AG04449 (cell line): ENCODE measurements at regions not wholly inside any gene's neighbourhood (a gene's known extent, or its start where the extent isn't known, plus 50 kb on each side); places are given as distances from the start of the nearest gene placed in this dataset.
A peak's percentile ranks its signal among the peaks of the same experiment; 100 is the strongest.

Experiments
- CTCF ChIA-PET: fragments of 350-600 bp; formaldehyde crosslinking; extraction: SDS; loops from one replicate; lab custom pipeline; 2021; ENCODE audit warnings: antibody characterized with exemption; lab: Yijun Ruan, JAX
- POLR2A ChIA-PET: fragments of 400-600, 350-600 bp; formaldehyde crosslinking; extraction: SDS; loops from one replicate; lab custom pipeline; 2020; ENCODE audit warnings: antibody characterized with exemption, inconsistent platforms; lab: Yijun Ruan, JAX
- DNase-seq: peaks from one replicate; pipeline ENCODE4 v3.0.0-alpha.2; 2010; ENCODE audit warnings: low read depth, low spot score
- H3K4me3 ChIP-seq: 2 replicates; pipeline ENCODE4 v1.5.1; 2011; ENCODE audit warnings: low read depth, mild to moderate bottlenecking, control low read depth, low read length
- TF ChIP-seq, protein P1 (sequence below): IDR thresholded peaks from one replicate; pipeline ENCODE4 v1.5.1; 2011; ENCODE audit warnings: mild to moderate bottlenecking, moderate library complexity, low read length, control low read depth, inconsistent platforms; ENCODE audit not compliant: insufficient read depth; ENCODE audit errors: missing control alignments

DNA sequence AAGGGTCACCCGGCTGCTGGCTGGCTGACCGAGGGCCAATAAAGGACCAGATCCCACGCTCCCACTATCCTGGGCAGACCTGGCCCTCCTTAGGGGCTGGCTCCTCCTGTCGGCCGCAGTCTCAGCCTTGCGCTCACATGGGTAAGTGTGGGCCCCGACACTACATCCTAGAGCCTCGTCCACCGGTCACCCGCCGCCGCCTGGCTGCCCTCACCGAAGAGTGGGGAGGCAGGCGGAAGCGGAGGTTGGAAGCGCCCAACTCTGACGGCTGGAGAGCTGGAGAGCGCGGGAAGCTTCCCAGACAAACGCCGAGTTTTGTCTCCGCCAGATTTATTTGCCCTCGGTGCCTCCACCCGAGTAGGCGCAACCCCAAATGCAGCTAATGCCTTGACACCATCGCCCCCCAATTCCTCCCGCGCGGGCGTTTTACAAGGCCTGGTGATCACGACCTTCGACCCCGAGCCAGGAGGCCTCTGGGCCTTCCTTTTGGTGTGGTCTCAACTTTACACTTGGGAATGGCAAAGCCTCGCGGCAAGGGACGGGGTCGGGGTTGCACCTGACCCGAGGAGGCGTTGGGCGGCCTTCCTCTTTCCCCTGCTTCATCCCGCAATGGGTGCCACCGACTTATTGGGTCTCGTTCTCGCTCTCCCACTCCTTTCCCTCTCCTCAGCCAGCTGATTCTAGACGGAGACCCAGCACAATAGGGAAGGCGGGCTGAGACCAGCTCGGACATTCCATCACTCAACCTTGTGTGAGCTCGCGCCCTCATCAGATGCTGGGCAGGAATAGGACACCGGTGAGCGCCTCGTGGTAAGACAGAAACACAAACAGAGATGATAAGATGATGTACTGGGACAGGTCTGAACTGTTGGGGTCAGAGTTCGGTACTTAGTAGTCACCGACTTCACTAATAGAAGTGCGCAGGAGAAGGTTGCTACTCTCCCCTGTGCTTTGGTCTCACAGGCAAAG lies 78.3 kb upstream of the ANO4 start:
- DNase-seq: no peak
- POLR2A ChIA-PET: no interaction called here
- TF ChIP-seq, protein P1, sequence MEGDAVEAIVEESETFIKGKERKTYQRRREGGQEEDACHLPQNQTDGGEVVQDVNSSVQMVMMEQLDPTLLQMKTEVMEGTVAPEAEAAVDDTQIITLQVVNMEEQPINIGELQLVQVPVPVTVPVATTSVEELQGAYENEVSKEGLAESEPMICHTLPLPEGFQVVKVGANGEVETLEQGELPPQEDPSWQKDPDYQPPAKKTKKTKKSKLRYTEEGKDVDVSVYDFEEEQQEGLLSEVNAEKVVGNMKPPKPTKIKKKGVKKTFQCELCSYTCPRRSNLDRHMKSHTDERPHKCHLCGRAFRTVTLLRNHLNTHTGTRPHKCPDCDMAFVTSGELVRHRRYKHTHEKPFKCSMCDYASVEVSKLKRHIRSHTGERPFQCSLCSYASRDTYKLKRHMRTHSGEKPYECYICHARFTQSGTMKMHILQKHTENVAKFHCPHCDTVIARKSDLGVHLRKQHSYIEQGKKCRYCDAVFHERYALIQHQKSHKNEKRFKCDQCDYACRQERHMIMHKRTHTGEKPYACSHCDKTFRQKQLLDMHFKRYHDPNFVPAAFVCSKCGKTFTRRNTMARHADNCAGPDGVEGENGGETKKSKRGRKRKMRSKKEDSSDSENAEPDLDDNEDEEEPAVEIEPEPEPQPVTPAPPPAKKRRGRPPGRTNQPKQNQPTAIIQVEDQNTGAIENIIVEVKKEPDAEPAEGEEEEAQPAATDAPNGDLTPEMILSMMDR: no peak
- CTCF ChIA-PET: interaction anchor here (1.1 to 2.1 kb wide), 3 partner anchors 15 to 44 kb away, joined by 3 to 8 read pairs (median 5); no protein-coding TSS in a partner anchor
- peak overlapping the region; percentile 46 for H3K4me3 ChIP-seq

DNA sequence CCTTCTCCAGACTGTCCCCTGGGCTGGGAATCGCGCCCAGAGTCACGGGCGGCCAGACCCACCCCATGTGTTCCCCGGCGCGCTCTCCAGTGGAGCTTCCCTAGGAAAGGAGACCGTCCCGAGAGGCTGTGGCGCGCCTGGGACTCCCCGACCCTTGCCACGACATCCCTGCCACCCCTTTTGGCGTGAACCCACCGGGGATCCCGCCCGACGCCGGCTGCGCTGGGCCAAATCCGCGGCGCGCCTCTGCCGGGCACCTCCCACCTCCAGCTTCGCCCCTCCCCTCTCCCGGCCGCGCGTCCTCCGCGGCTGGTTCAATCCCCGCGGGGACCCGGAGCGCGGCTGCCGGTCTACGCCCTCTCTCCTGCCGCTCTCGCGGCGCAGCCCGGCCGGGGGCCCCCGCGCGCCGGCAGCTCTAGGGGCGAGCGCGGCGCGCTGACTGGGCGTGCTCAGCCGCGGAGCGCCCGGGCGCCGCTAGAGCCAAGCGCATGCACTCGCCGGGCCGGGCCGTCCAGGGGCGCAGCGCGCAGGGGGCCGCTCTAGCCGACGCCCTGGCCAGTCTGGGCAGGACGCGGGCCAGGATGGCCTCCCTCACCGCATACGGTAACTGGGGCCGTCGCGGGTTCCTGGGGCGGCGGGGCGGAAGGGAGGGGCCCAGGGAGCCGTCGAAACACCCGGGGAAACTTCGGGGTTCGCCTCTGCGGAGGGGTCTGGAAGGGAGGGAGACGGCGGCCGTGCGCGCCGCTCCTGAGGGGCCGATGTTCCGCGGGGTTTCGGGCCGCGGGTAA lies 77.4 kb upstream of the ANO4 start:
- H3K4me3 ChIP-seq: peak overlapping the region; percentile 48
- TF ChIP-seq, protein P1: no peak
- ChIA-PET CTCF (interaction anchor here (1.1 to 2.1 kb wide), 3 partner anchors 16 to 45 kb away, joined by 3 to 8 read pairs (median 5); no protein-coding TSS in a partner anchor), POLR2A (no interaction called here)
- no peak for DNase-seq

DNA sequence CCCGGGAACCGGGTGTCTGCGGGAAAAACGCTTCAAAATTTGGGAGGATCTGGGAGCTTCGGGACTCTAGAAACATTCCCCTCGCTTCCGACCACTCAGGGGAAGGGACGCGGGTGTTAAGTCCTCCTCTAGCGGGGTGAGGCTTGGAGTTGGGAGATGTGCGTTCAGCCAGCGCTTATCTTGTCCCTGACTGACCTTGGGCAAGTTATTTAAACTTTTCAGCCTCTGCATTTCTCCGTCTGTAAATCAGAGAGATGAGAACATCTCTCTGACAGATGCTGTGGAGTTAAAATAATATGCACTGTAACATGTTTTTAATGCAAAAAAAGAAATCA lies 76.9 kb upstream of the ANO4 start:
- CTCF ChIA-PET: no interaction called here
- peak overlapping the region; percentile 48 for H3K4me3 ChIP-seq
- TF ChIP-seq, protein P1: no peak
- DNase-seq: no peak
- POLR2A ChIA-PET: no interaction called here

DNA sequence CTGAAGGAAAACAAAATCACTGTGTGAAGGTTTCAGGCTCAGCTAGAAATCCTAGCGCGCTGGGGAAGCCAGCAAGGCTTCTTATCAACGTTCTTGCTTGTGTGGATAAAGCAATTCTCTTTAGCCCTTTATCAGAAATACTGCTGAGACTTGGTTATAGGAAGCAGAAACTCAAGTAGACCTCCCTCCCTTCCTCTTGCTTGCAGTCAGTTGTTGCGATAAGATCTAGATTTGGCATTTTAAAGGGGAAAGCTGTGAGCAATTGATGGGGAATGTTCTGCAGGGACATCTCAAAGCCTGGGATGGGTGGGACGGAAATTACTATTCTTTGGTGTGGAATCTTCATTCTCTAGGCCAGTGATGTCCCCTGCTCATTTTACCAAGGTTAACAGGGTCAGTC lies 76.4 kb upstream of the ANO4 start:
- ChIA-PET CTCF (no interaction called here), POLR2A (no interaction called here)
- TF ChIP-seq, protein P1: no peak
- DNase-seq: no peak
- no peak overlapping the region for H3K4me3 ChIP-seq

DNA sequence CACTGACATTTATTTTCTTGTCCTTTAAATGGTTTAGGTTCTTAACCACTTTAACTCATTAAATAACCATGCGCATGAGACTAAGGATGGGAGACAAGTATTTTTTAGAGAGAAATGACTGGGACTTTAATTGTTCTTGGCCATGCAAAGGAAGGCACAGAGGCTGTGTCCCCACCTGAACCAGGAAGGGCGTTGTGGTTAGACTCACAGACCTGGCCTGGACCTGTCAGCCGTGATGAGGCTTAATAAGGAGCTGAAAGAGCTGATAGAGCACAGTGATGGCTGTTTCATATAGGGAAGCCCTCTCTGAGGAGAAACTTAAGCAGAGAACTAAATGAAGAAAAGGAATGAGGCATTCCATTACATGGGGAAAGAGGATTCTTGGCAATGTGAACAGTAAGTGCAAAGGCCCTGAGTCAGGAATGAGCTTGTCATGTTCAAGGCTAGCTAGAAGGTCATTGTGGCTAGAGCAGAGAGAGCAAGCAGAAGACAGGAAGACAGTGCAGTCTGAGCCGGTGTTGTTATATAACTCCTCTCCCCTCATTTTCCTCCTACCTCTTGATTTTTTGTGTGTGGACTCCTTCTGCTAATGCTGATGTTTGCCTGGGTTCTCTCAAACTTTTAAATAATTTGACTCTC lies 74.4 kb upstream of the ANO4 start:
- TF ChIP-seq, protein P1: no peak
- no peak overlapping the region for H3K4me3 ChIP-seq
- no peak for DNase-seq
- ChIA-PET POLR2A (no interaction called here), CTCF (interaction anchor here (1.2 to 1.3 kb wide), 2 partner anchors 13 to 47 kb away, joined by 4 to 6 read pairs; no protein-coding TSS in a partner anchor)
